GM18870 (cell line): ENCODE measurements at regions not wholly inside any gene's neighbourhood (a gene's known extent, or its start where the extent isn't known, plus 50 kb on each side); places are given as distances from the start of the nearest gene placed in this dataset.
"Not testable (repeated sequence)": the region's sequence is repeated elsewhere in the genome, so short reads cannot be mapped to it uniquely, and the experiment has no call there.

Experiments used
- ATAC-seq: cut with Tn5 transposase; IDR thresholded peaks from one replicate; pipeline ENCODE4 v1.9.1; 2021; ENCODE audit warnings: moderate library complexity; ENCODE audit not compliant: unreplicated experiment

- no peak for ATAC-seq
Measured at GRCh38 chr7:24127930-24128329, 156.1 kb upstream of the NPY start.

- no peak for ATAC-seq
Measured at GRCh38 chr7:24129597-24129996, 154.4 kb upstream of the NPY start.

GRCh38 chr7:24130631-24131030, 153.4 kb upstream of the NPY start:
- ATAC-seq = no peak

- ATAC-seq = no peak
Measured at GRCh38 chr7:24133691-24134090, 150.3 kb upstream of the NPY start.

GRCh38 chr7:24134535-24134934, 149.5 kb upstream of the NPY start:
- ATAC-seq = no peak

- peak; percentile 71 for ATAC-seq
Measured at GRCh38 chr7:24135003-24135817, 148.8 kb upstream of the NPY start.

GRCh38 chr7:24137338-24137737, 146.7 kb upstream of the NPY start:
- ATAC-seq = no peak

- no peak for ATAC-seq
Measured at GRCh38 chr7:24138343-24138742, 145.6 kb upstream of the NPY start.

- no peak for ATAC-seq
Measured at GRCh38 chr7:24140001-24140400, 144.0 kb upstream of the NPY start.

GRCh38 chr7:24141874-24142509, 142.0 kb upstream of the NPY start:
- ATAC-seq = no peak

GRCh38 chr7:24143547-24143946, 140.4 kb upstream of the NPY start:
- ATAC-seq = no peak

- ATAC-seq = no peak
Measured at GRCh38 chr7:24151944-24152343, 132.0 kb upstream of the NPY start.

GRCh38 chr7:24152356-24152755, 131.6 kb upstream of the NPY start:
- ATAC-seq = no peak

GRCh38 chr7:24152877-24153472, 131.0 kb upstream of the NPY start:
- ATAC-seq = no peak

GRCh38 chr7:24157666-24158065, 126.3 kb upstream of the NPY start:
- no peak for ATAC-seq

GRCh38 chr7:24158975-24159374, 125.0 kb upstream of the NPY start:
- ATAC-seq = no peak

- no peak for ATAC-seq
Measured at GRCh38 chr7:24164401-24164800, 119.6 kb upstream of the NPY start.

- ATAC-seq = no peak
Measured at GRCh38 chr7:24169077-24169624, 114.8 kb upstream of the NPY start.

GRCh38 chr7:24171951-24172350, 112.0 kb upstream of the NPY start:
- ATAC-seq = not testable (repeated sequence)

- no peak for ATAC-seq
Measured at GRCh38 chr7:24172856-24173255, 111.1 kb upstream of the NPY start.

GRCh38 chr7:24175603-24176002, 108.4 kb upstream of the NPY start:
- no peak for ATAC-seq
